Hepatic stellate cell (primary cell): ENCODE measurements at regions not wholly inside any gene's neighbourhood (a gene's known extent, or its start where the extent isn't known, plus 50 kb on each side); places are given as distances from the start of the nearest gene placed in this dataset.
"Not testable (repeated sequence)": the region's sequence is repeated elsewhere in the genome, so short reads cannot be mapped to it uniquely, and the experiment has no call there.

Experiments
- DNase-seq: peaks from one replicate; pipeline ENCODE4 v3.0.0; 2011; ENCODE audit warnings: low spot score

- no peak for DNase-seq
Measured at GRCh38 chr15:95608371-95608770, 722.1 kb upstream of the NR2F2 start.

DNA sequence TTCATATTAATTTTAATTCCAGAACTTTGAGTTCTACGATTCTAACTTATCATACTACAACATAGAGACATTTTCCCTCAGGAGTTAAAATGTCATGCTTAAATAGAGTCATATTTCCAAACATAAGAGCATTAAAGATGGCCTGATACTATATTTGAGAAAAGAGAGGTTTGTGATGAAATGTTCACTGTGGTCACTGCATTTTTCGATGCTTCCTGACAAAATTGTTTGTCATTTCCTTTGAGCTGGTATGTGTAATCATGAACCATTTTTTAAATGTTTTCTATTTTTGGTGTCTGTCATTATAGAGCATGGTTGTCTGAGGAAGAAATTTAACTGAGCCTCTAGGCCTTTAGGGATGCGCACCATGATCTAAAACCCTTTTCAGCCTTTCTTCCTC lies 721.4 kb upstream of the NR2F2 start:
- DNase-seq: no peak

DNA sequence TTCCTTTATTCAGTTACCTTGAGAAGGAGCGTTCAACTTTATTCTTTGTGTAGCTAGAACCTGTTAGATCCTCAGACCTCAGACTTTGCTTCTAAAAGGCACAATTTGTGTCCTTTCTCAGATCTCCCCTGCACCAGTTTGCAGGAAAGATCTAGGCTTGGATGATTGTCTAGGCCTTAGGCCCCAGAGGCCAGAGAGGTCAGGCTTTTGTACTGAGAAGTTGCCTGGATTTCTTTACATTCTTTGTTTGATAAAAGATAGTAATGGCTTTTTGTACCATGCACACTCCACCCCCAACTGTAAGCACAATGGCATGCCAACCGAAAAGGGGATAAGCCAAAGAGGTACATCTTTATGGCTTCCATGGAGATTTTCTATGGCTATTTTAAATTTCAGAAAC lies 719.6 kb upstream of the NR2F2 start:
- no peak for DNase-seq

DNA sequence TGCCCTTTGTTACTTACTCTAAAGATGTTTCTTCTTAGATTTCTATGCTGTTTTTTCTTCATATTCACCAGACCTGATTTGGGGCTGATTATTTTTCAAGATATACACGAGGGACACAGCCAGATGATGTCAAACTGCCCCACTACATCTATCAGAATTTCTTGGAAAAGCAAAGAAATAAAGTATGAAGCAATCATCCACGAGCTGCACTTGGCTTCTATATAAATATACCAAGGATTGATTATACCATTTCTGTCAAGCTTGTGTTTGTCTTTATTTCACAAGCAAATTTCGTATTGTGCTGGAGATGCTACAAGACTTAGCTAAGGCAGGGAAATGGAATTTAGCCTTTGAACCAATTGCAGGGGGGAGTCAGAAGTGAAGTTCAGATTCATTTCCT lies 715.1 kb upstream of the NR2F2 start:
- no peak for DNase-seq

- no peak for DNase-seq
Measured at GRCh38 chr15:95616306-95616705, 714.2 kb upstream of the NR2F2 start.

GRCh38 chr15:95620934-95621579 lies 709.4 kb upstream of the NR2F2 start:
- no peak for DNase-seq

GRCh38 chr15:95622843-95623242 lies 707.7 kb upstream of the NR2F2 start:
- no peak for DNase-seq

GRCh38 chr15:95624100-95624499 lies 706.4 kb upstream of the NR2F2 start:
- DNase-seq: no peak

DNA sequence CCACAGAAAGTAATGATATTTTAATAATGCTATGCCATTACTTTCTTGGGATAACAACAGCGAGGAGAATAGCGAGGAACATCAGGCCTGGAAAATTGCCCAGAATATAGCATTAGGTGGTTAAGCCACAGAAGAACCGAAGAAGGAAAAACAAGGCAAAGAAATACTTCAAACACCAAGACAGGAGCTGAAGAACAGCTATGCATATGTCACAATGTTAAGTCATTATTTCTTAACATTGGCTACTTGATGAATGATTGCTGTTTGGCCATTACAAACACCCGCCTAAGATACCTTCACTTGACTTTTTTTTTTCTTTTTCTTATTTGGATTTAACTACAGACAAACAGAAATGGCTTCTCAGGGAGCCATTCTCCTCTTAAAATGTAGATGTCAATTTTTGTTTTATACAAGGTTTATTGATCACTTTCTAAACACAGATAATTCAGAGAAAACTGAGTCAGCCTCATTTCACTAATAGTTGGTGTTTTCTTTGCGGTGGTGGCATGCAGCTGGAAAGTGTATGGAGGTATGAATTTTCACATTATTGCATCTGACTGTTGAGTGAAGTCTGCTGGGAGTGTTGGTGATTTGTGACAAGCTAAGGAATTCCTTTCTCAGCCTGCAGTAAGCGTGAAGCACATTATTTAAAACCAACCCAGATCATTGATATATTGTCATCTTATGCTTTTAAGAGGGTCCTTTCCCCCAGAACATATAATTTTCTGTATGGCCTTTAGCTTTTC lies 705.7 kb upstream of the NR2F2 start:
- no peak for DNase-seq

DNA sequence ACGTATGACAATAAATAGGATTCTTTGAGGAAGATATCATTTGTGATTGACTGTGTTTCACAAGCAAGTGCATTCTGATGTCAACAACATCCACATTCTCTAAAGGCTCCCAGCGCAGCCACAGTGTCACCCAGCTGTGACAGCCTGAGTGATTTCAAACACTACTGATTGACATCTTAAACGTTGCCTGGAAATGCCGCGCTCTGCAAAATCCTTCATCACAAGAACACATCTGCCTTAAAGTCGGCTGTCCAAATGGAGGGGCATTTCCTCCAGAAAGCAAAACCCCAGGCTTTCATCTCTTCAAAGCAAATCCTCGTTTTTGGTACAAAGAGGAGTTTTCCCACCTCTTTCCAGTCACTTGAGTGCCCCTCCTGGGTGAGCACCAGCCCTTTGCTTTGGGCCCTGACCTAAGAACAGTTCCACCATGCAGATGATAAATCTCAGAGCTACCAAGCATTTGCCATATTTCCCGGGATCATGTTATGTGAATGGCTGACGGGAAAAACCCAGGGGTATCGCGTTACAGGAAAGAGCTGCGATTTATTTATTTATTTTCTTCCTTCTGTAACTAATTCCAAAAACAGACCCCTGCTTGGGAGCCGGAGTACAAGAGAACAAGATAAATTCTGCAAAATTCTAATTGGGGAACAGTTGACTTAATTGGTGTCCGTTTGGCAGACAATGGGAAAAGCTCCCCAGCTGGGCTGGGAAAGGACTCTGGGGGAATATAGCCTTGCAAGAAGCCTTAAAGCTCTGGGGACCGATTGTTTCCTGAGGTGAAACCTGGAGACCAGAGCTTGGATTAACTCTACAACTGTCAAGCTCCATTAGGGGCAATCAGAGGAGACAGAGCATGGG lies 703.8 kb upstream of the NR2F2 start:
- DNase-seq: no peak

GRCh38 chr15:95629503-95630168 lies 700.9 kb upstream of the NR2F2 start:
- DNase-seq: no peak

- DNase-seq: no peak
Measured at GRCh38 chr15:95630683-95631082, 699.8 kb upstream of the NR2F2 start.

DNA sequence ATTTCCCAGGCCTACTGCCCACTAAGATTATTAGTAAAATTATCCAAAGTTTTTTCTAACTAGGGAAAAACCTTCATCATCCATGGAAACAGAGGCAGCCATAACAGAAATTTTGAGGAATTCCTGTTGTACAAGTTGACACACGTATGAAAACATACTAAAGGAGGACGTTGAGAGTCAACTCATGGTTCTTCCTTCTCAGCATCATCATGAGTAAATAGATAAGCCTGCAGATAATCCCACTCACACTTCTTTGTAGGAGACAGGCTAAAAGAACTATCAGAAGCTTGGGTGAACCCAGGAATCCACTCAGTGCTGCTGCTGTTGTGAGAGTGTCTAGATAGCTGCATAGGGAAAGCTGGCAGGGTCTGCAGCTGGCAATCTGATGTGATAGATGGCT lies 694.8 kb upstream of the NR2F2 start:
- no peak for DNase-seq

GRCh38 chr15:95636107-95636506 lies 694.4 kb upstream of the NR2F2 start:
- DNase-seq: no peak

DNA sequence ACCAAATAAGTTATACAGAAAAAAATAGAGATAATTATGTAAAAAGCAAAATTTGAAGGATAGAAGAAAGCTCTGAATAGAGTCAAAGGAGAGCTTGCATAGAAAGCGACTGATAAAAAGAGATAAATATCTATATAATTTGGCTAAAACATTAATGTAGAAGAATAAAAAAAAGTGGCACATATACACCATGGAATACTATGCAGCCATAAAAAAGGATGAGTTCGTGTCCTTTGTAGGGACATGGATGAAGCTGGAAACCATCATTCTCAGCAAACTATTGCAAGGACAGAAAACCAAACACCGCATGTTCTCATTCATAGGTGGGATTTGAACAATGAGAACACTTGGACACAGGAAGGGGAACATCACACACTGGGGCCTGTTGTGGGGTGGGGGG lies 693.3 kb upstream of the NR2F2 start:
- not testable (repeated sequence) for DNase-seq

DNA sequence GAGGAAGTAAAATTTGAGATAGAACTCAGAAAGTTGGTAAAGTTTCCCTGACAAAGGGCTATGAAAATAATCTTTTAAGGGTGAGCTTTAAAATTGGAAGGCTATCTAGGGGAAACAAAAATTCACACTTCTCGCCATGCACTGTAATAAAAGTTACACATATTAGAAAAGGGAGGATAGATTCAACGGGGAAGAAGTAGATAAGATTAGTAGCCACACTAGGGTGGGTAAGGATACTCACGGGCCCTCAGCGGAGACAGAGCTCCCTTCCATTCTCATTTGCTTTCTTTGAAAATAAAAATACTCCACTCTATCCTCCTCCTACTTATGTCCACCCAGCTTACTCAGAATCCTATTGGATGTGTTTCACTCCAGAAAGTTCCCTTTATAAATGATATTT lies 691.3 kb upstream of the NR2F2 start:
- no peak for DNase-seq

- DNase-seq: no peak
Measured at GRCh38 chr15:95644100-95644875, 686.2 kb upstream of the NR2F2 start.

DNA sequence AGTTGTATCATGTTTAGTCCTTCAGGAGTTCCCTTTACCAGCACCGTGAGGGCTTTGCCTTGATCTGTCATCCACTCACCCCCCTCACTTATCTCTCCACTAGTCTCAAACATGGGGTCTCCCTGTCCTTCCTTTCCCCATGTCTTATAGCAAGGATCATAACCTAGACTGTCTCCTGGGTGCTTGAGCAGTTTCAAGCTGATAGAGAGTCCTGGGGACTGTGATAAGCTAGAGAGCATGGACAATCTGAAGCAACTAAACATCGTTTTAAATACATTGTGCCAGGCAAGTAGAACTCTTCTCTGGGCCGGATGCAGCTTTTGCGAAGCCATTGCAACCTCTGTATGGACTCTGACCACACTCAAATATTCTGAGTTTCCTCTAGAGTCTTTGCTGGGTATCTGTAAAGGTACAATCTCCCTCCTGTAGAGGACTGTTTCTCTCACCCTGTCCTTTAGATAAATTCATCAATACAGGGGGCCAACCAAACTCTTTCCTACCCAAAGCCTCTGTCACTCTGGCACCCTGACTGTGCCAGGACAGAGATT lies 684.6 kb upstream of the NR2F2 start:
- no peak for DNase-seq

GRCh38 chr15:95646484-95647273 lies 683.8 kb upstream of the NR2F2 start:
- no peak for DNase-seq

DNA sequence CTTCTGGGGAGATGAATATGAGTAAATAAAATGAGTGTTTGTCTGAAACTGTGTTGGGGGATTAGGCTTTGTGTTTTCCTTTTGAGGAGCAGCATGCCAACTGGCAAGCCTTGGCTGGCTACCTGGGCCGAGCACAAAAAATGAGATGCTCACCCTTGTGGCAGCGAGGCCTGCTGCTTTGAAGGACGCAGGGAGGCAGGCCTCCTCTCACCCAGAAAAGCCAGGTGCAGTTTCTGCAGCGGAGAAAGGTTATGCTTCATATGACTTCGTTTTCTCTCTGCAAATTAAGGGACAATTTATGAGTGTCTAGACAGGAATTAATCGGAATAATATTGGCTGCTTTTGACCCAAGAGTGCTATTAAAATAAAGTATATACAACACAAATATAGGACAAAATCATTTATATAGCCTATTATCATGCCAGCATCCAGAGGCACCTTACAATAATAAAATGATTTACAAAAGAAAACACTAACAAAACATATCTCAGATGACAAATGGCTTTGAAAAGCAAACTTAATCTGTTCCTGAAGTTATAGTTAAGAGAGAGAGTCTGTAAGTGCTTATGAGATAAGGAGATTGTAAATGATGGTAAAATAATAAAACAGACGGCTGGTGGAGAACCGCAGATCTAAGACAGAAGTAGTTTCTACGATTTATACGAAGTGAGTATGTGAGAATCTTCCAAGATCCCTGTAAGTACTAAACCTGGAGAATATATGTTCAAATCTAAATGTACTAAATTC lies 682.8 kb upstream of the NR2F2 start:
- no peak for DNase-seq
